Body of pancreas (tissue), 4 donors: ENCODE measurements at regions not wholly inside any gene's neighbourhood (a gene's known extent, or its start where the extent isn't known, plus 50 kb on each side); places are given as distances from the start of the nearest gene placed in this dataset.

Source experiments
- ATAC-seq: fragments of 150-250 bp; one replicate; pipeline ENCODE4 v1.9.1; 2016
- DNase-seq, 4 donors: peaks; one replicate each; pipeline ENCODE4 v3.0.0-alpha.2; 2019
- H3K27ac ChIP-seq, 4 donors: fragments of 200-600 bp; sonication (generic); 1 replicate in 3 of 4; 2 replicates in 1 of 4; pipeline versions ENCODE4 v1.5.1 to v1.6.1; 2016 to 2019; ENCODE audit warnings: mild to moderate bottlenecking in 1 of 4, mixed read lengths in 1 of 4, moderate library complexity in 1 of 4
- H3K27me3 ChIP-seq, 2 donors: fragments of 200-600 bp; sonication (generic); one replicate each; pipeline ENCODE4 v1.6.0; 2016; ENCODE audit warnings: mild to moderate bottlenecking in 1 of 2
- H3K36me3 ChIP-seq, 2 donors: fragments of 200-600 bp; sonication (generic); replicated peaks in 1 of 2; 2 replicates each; pipeline ENCODE4 v1.5.1; 2016; ENCODE audit warnings: low read depth in 2 of 2; ENCODE audit not compliant: insufficient read depth in 1 of 2
- H3K4me1 ChIP-seq: fragments of 200-600 bp; sonication (generic); one replicate; pipeline ENCODE4 v1.6.0; 2016
- H3K4me3 ChIP-seq, 2 donors: fragments of 200-600 bp; sonication (generic); 1 replicate in 1 of 2; 2 replicates in 1 of 2; pipeline ENCODE4 v1.5.1; 2016 to 2019
- H3K9me3 ChIP-seq, 3 donors: fragments of 200-600 bp; sonication (generic); 1 replicate in 2 of 3; 2 replicates in 1 of 3; pipeline ENCODE4 v1.5.1; 2016
- POLR2A ChIP-seq, 3 donors: fragments of 450-650 bp; IDR thresholded peaks; one replicate each; pipeline ENCODE4 v1.6.1; 2016; ENCODE audit warnings: antibody characterized with exemption in 3 of 3, mild to moderate bottlenecking in 2 of 3
- WGBS, 2 donors: methylation state at CpG; one replicate each; pipeline ENCODE4 v1.1.5; 2017; 5-methylcytosine and 5-hydroxymethylcytosine counted together
- intact Hi-C: fragments of 100-400 bp; cut with DNase I; formaldehyde crosslinking; loops from one replicate; pipeline ENCODE4 v1.15.1; 2023
- TF ChIP-seq, protein P1 (sequence below), 7 experiments: fragments of 450-650 bp in 4 of 7; fragments of 200-600 bp in 3 of 7; sonication (generic) in 3 of 7; IDR thresholded peaks; one replicate each; pipeline ENCODE4 v1.5.1; 2016 to 2019; ENCODE audit warnings: antibody characterized with exemption in 7 of 7

DNA sequence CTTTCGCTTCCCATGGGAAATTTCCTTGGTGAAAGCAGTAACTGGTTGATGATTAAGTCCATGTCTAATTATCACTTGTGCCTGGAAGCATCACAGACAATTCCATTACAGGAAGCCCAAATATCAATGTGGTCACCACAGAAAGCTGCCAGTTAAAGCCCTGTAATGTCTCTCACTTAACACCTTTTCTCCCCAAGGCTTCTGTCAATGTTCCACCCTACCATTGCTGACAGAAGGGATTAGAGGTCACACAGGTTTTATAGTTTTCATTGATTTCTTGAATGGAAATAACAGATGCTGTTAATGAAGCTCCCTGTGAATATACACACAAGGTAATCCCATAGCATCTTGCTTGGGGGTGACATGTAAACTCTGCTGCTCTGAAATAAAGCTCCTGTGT is 279.2 kb downstream of the COX7C start:
- intact Hi-C loops, result no loop called here
- H3K27me3 ChIP-seq, result no peaks in the 10 kb centered on the region
- DNase-seq (no peak), ATAC-seq (no peak)
- H3K27ac ChIP-seq, result no peak overlapping the region
- TF ChIP-seq, protein P1, sequence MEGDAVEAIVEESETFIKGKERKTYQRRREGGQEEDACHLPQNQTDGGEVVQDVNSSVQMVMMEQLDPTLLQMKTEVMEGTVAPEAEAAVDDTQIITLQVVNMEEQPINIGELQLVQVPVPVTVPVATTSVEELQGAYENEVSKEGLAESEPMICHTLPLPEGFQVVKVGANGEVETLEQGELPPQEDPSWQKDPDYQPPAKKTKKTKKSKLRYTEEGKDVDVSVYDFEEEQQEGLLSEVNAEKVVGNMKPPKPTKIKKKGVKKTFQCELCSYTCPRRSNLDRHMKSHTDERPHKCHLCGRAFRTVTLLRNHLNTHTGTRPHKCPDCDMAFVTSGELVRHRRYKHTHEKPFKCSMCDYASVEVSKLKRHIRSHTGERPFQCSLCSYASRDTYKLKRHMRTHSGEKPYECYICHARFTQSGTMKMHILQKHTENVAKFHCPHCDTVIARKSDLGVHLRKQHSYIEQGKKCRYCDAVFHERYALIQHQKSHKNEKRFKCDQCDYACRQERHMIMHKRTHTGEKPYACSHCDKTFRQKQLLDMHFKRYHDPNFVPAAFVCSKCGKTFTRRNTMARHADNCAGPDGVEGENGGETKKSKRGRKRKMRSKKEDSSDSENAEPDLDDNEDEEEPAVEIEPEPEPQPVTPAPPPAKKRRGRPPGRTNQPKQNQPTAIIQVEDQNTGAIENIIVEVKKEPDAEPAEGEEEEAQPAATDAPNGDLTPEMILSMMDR (IDR thresholded peaks at IDR 0.05), result no peak
- no peak for TF ChIP-seq POLR2A (IDR thresholded peaks at IDR 0.05)
- 70 to 87% methylated on average over 1 of the region's 1 CpG for WGBS, 2 donors
- H3K36me3 ChIP-seq, result no peaks in the 10 kb centered on the region
- no peaks in the 10 kb centered on the region for H3K9me3 ChIP-seq
- no peak overlapping the region for H3K4me3 ChIP-seq
- H3K4me1 ChIP-seq, result no peaks in the 10 kb centered on the region

DNA sequence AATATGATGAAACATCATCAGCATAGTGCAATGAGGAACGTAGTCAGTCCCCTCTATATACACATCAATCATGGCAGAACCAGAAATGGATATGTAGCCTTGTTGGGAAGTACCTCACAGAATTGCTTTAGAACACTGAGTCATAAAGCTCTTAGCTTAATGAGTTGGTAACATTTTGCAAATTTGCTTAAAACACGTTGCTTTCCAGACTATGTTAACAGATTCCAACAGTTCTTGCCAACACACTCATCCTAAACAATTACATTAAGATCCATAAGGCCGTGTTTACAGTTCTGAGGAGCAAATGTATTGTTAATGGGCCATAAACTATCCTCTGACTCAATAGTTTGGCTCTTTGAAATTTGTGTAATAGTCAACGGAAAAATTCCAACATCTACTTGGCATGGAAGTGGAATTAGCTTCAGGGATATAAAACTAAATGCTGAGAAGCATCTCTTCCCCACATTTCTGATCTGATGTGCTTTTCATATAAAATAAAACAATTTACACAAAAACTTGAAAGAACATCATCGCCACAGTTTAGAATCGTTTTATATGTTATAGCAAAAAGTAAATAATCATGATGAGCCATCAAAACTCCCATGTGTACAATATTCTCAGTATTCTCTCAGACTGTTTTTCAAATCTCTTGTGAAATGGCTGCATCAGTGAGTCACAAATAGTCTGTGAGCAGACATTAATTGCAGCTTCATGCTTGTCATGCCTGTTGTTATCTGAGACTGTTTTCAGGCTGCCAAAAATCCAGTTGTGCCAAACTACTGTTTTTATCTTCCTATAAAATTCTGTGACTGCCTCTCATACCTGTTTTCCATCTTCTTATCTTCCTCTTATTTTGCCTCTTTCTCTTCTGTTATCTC is 291.9 kb downstream of the COX7C start:
- H3K36me3 ChIP-seq, result no peaks in the 10 kb centered on the region
- no peak overlapping the region for H3K27ac ChIP-seq
- intact Hi-C loops, result no loop called here
- no peak for DNase-seq
- no peaks in the 10 kb centered on the region for H3K27me3 ChIP-seq
- no peak overlapping the region for H3K4me3 ChIP-seq
- H3K4me1 ChIP-seq, result no peaks in the 10 kb centered on the region
- WGBS, 2 donors, result 50% methylated on average over 6 of the region's 6 CpGs
- TF ChIP-seq, protein P1 (IDR thresholded peaks at IDR 0.05), result no peak
- no peak for TF ChIP-seq POLR2A (IDR thresholded peaks at IDR 0.05)
- no peaks in the 10 kb centered on the region for H3K9me3 ChIP-seq
- ATAC-seq, result no peak

DNA sequence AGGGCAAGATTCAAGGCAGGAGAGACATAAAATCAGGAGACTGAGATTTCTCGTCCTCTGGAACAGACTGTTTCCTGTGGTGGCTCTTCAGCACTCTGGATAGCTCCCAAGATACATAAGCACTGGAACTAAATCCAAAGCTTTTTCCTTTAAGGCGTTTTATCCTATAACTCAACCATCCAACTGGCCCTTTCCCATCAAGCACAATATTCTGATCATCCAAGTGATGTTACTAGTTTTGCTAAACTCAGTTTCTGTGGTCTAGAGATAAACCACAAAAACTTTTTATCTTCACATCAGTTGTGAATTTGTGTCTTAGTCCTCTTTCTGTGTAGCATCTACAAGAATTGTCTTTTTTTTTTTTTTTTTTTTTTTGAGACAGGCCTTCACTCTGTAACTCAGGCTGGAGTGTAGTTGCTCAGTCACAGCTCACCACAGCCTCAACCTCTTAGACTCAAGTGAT is 299.4 kb downstream of the COX7C start:
- Histone ChIP-seq H3K36me3 (no peaks in the 10 kb centered on the region), H3K27me3 (no peaks in the 10 kb centered on the region), H3K27ac (no peak overlapping the region), H3K4me3 (no peak overlapping the region), H3K4me1 (no peaks in the 10 kb centered on the region), H3K9me3 (no peaks in the 10 kb centered on the region)
- 12 to 22% methylated on average over 2 of the region's 2 CpGs for WGBS, 2 donors
- intact Hi-C loops, result no loop called here
- DNase-seq (no peak), ATAC-seq (no peak)
- TF ChIP-seq, protein P1 (IDR thresholded peaks at IDR 0.05), result no peak

DNA sequence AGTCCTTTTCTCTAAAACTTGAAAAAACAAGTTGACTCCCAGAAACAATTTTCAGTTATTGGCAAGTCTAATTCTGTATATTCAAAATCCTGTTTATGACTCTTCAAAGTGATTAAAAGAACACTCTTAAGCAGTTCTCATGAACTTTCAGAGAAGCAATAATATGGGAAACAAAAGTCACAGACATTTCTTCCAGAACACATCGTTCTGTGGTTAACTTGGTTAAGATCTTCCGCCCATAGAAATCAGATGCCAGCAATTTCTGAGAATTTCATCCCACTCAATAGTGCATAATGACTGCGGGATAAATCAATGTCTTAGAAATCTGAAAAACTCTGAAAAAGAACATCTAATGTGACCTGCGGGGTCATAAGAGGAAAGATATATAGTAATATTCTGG is 300.5 kb downstream of the COX7C start:
- WGBS, 2 donors, result 48 to 66% methylated on average over 4 of the region's 4 CpGs
- intact Hi-C loops, result no loop called here
- no peaks in the 10 kb centered on the region for H3K9me3 ChIP-seq
- ATAC-seq, result no peak
- no peak for DNase-seq
- H3K36me3 ChIP-seq, result no peaks in the 10 kb centered on the region
- H3K4me1 ChIP-seq, result no peaks in the 10 kb centered on the region
- H3K27me3 ChIP-seq, result no peaks in the 10 kb centered on the region
- no peak overlapping the region for H3K4me3 ChIP-seq
- no peak overlapping the region for H3K27ac ChIP-seq
- no peak for TF ChIP-seq POLR2A (IDR thresholded peaks at IDR 0.05)
- TF ChIP-seq, protein P1 (IDR thresholded peaks at IDR 0.05), result no peak

DNA sequence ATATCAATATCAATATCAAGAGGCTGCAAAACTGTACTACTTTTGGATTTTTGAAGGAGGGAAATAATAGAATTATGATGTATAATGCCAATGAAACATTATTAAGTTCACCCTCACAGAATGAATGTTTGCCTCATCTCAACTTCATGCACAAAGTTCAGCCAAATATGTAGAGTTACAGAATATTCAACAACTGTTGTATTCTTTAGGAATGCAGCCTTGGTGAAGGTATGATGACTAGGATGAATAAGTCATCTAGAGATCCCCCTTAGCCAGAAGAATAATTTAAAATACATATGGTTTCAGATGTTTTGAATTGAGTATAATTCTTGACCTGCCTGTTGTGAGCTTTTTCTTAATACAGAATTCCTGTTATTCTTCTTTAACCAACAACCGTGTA is 308.3 kb downstream of the COX7C start:
- ATAC-seq, result no peak
- DNase-seq, result no peak
- no peaks in the 10 kb centered on the region for H3K4me1 ChIP-seq
- no peaks in the 10 kb centered on the region for H3K9me3 ChIP-seq
- intact Hi-C loops, result no loop called here
- no peak overlapping the region for H3K27ac ChIP-seq
- no peaks in the 10 kb centered on the region for H3K36me3 ChIP-seq
- no peaks in the 10 kb centered on the region for H3K27me3 ChIP-seq
- no peak overlapping the region for H3K4me3 ChIP-seq
- WGBS, 2 donors, result 81 to 94% methylated on average over 1 of the region's 1 CpG
- TF ChIP-seq POLR2A (IDR thresholded peaks at IDR 0.05), result no peak
- TF ChIP-seq, protein P1 (IDR thresholded peaks at IDR 0.05), result no peak
